Thymus (tissue), 11 donors: ENCODE measurements at regions not wholly inside any gene's neighbourhood (a gene's known extent, or its start where the extent isn't known, plus 50 kb on each side); places are given as distances from the start of the nearest gene placed in this dataset.
A peak's percentile ranks its signal among the peaks of the same experiment; 100 is the strongest.

ENCODE experiments used
- DNase-seq, 9 donors: peaks; one replicate each; pipeline ENCODE4 v3.0.0-alpha.2; 2013; ENCODE audit warnings: low spot score in 9 of 9, low read depth in 6 of 9, missing footprints in 1 of 9
- H3K27ac ChIP-seq, 2 donors: one replicate each; pipeline ENCODE4 v1.5.1; 2013; ENCODE audit warnings: control low read depth in 1 of 2, low read depth in 1 of 2, low read length in 1 of 2, mild to moderate bottlenecking in 1 of 2, moderate library complexity in 1 of 2
- H3K27me3 ChIP-seq, 2 donors: one replicate each; pipeline ENCODE4 v1.5.1; 2013; ENCODE audit warnings: low read length in 1 of 2; ENCODE audit not compliant: control insufficient read depth in 2 of 2, insufficient read depth in 1 of 2
- H3K36me3 ChIP-seq, 2 donors: one replicate each; pipeline ENCODE4 v1.5.1; 2013; ENCODE audit warnings: low read length in 1 of 2, mild to moderate bottlenecking in 1 of 2, moderate library complexity in 1 of 2; ENCODE audit not compliant: control insufficient read depth in 2 of 2, insufficient read depth in 2 of 2
- H3K4me1 ChIP-seq, 2 donors: one replicate each; pipeline ENCODE4 v1.5.1; 2013; ENCODE audit warnings: low read length in 2 of 2; ENCODE audit not compliant: control insufficient read depth in 2 of 2, insufficient read depth in 2 of 2
- H3K4me3 ChIP-seq, 2 donors: one replicate each; pipeline ENCODE4 v1.5.1; 2013; ENCODE audit warnings: low read length in 2 of 2, control low read depth in 1 of 2, mild to moderate bottlenecking in 1 of 2
- H3K9me3 ChIP-seq, 2 donors: one replicate each; pipeline ENCODE4 v1.5.1; 2013; ENCODE audit warnings: low read length in 1 of 2, mild to moderate bottlenecking in 1 of 2; ENCODE audit not compliant: control insufficient read depth in 2 of 2, insufficient read depth in 1 of 2
- WGBS: extraction: QIAGEN DNeasy Blood & Tissue Kit; methylation state at CpG from one replicate; pipeline ENCODE4 v1.1.7; 2013; 5-methylcytosine and 5-hydroxymethylcytosine counted together
- donor health status: healthy.

DNA sequence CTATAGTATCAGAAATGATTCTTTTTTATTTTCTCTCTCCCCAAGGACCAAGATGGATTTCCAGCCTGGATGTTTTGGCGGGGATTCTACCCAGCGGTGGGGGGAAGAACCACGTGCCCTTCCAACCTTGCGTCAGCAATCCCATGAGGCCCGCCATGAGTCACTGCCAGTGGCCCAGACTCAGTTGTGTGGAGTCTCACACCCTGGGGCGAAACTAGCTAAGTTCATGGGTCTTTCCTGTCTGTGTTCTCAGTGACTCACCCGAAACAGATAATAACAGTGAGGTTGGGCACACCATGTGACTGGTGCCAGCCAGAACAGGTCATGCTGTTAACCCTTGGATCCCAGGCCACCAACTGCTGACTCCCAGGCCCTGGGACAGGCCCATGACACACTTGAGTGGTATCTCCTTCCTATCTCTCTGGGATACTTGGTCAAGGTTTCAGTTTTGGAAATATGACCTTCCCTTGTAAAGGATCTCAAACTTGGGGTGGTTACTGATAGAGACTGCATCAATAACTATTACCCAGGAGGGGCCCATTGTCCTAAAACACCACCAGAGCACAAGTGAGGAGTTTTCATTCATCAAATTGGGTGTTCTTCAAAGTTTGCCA, 98.0 kb upstream of the DUSP10 start:
- DNase-seq = peak in 1 of 9 donors; percentile 26
- H3K27ac ChIP-seq = no peak overlapping the region
- 96% methylated on average over 7 of the region's 7 CpGs for WGBS

DNA sequence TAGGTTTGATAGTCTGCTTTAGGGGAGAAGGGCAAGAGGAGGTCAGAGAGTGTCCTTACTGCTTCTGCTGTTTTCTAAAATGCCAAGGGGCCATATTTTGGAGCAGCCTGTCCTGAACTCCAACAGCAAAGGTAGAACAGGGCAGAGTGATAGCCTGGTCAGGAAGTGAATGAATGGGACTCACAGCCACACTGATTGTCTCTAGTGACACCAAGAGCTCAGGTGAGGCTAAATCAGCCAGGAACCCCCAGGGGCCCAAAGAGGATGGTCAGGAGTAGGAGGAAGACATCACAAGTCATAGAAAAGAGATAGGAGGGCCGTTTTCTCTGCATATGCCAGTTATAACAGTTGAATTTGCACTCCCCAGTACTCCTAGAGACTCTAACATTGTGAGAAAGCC, 97.4 kb upstream of the DUSP10 start:
- Histone ChIP-seq H3K4me1 (peaks cover 0 to 10% of the 10 kb centered on the region in 2 donors), H3K27ac (no peak overlapping the region), H3K9me3 (no peaks in the 10 kb centered on the region), H3K36me3 (no peaks in the 10 kb centered on the region), H3K4me3 (no peak overlapping the region), H3K27me3 (no peaks in the 10 kb centered on the region)
- DNase-seq = no peak
- WGBS = 98% methylated on average over 1 of the region's 1 CpG

More for the DNA sequence above, 98.0 kb upstream of the DUSP10 start:
- Histone ChIP-seq H3K4me3 (no peak overlapping the region), H3K9me3 (no peaks in the 10 kb centered on the region), H3K27me3 (no peaks in the 10 kb centered on the region), H3K36me3 (no peaks in the 10 kb centered on the region), H3K4me1 (peaks cover 0 to 10% of the 10 kb centered on the region in 2 donors)

DNA sequence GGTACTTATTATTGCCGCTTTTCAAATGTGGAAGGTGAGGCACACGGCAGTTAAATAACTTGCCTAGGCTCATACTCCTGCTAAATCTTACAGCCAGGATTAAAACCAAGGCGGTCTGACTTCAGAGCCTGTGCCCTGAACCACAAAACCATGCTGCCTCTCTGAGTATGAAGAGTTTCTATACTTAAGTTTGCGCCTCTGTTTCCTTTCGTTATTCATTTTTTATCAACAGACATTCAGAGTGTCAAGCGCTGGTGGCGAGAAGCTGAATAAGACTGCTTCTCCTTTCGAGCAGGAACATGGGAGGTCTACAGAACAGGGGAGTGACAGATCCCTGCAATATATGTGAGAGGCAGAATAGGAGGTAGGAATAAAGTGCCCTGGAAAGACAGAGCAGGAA, 96.0 kb upstream of the DUSP10 start:
- H3K27ac ChIP-seq = peak overlapping the region in 1 of 2 donors; percentile 2
- DNase-seq = peak; percentile 12 to 84 (median 56)
- 12% methylated on average over 8 of the region's 8 CpGs for WGBS
- no peaks in the 10 kb centered on the region for H3K9me3 ChIP-seq
- no peaks in the 10 kb centered on the region for H3K36me3 ChIP-seq
- peaks cover 0 to 10% of the 10 kb centered on the region in 2 donors for H3K4me1 ChIP-seq
- H3K27me3 ChIP-seq = no peaks in the 10 kb centered on the region
- no peak overlapping the region for H3K4me3 ChIP-seq

GRCh38 chr1:221834698-221835513, 93.0 kb upstream of the DUSP10 start:
- Histone ChIP-seq H3K4me1 (peaks cover 0 to 10% of the 10 kb centered on the region in 2 donors), H3K36me3 (no peaks in the 10 kb centered on the region), H3K9me3 (no peaks in the 10 kb centered on the region), H3K27me3 (no peaks in the 10 kb centered on the region), H3K4me3 (no peak overlapping the region), H3K27ac (no peak overlapping the region)
- DNase-seq = no peak
- WGBS = 96% methylated on average over 3 of the region's 3 CpGs

GRCh38 chr1:221832617-221833016, 90.7 kb upstream of the DUSP10 start:
- 90% methylated on average over 2 of the region's 2 CpGs for WGBS
- Histone ChIP-seq H3K27ac (no peak overlapping the region), H3K4me1 (peaks cover 0 to 2% of the 10 kb centered on the region in 2 donors), H3K4me3 (no peak overlapping the region), H3K36me3 (no peaks in the 10 kb centered on the region), H3K9me3 (no peaks in the 10 kb centered on the region), H3K27me3 (no peaks in the 10 kb centered on the region)
- DNase-seq = no peak

DNA sequence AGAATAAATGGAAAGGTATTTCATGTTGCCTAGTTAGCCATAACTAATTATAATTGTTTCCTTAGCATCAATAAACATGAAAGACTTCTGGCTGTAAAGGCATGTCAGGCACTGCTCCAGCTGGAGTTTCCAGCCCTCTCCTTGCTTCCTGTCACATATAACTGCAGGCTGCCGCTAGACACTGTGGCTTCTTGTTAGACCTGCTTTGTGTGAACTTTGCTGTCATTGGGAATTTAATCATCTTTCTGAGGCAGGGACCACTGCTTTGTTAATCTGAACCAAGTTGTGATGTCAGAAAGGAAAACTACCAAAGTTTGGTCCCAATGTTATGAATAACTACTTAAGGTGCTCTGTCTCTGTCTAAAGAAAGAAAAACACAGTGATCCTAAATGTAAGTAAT, 90.3 kb upstream of the DUSP10 start:
- Histone ChIP-seq H3K4me3 (no peak overlapping the region), H3K4me1 (peaks cover 0 to 2% of the 10 kb centered on the region in 2 donors), H3K9me3 (no peaks in the 10 kb centered on the region), H3K27me3 (no peaks in the 10 kb centered on the region), H3K27ac (no peak overlapping the region), H3K36me3 (no peaks in the 10 kb centered on the region)
- no peak for DNase-seq
- WGBS = 94% methylated on average over 1 of the region's 1 CpG

GRCh38 chr1:221829327-221830015, 87.6 kb upstream of the DUSP10 start:
- H3K27ac ChIP-seq = no peak overlapping the region
- WGBS = 88% methylated on average over 5 of the region's 5 CpGs

GRCh38 chr1:221827307-221827642, 85.4 kb upstream of the DUSP10 start:
- H3K27ac ChIP-seq = no peak overlapping the region
- 100% methylated on average over 1 of the region's 1 CpG for WGBS
- DNase-seq = no peak

More at GRCh38 chr1:221829327-221830015, 87.6 kb upstream of the DUSP10 start:
- H3K27me3 ChIP-seq = no peaks in the 10 kb centered on the region
- no peak overlapping the region for H3K4me3 ChIP-seq
- DNase-seq = peak in 1 of 9 donors; percentile 31
- H3K4me1 ChIP-seq = peaks cover 0 to 7% of the 10 kb centered on the region in 2 donors
- H3K9me3 ChIP-seq = no peaks in the 10 kb centered on the region
- no peaks in the 10 kb centered on the region for H3K36me3 ChIP-seq

DNA sequence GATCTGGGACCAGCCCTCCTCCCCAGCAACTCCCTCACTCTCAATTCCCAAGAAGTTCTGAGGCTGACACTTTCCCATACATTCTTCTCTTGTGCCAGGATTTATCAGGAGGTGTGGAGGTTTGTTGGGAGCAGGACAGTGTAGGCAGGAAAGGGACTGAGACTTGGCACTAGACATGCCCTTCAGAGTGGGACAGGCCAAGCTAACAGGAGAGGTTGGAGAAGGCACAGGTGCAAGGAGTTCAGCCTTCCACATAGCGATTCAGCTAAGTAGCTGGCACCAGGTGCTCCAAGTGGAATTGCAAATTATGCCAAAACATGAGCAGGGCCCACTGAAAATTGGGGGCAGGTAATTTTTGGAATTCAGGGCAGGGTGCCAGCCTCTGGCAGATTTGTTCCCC, 83.0 kb upstream of the DUSP10 start:
- 100% methylated on average over 1 of the region's 1 CpG for WGBS
- DNase-seq = no peak
- Histone ChIP-seq H3K36me3 (no peaks in the 10 kb centered on the region), H3K9me3 (no peaks in the 10 kb centered on the region), H3K27me3 (no peaks in the 10 kb centered on the region), H3K27ac (no peak overlapping the region), H3K4me1 (peaks cover 0 to 7% of the 10 kb centered on the region in 2 donors), H3K4me3 (no peak overlapping the region)

More at GRCh38 chr1:221827307-221827642, 85.4 kb upstream of the DUSP10 start:
- Histone ChIP-seq H3K27me3 (no peaks in the 10 kb centered on the region), H3K4me3 (no peak overlapping the region), H3K4me1 (peaks cover 0 to 7% of the 10 kb centered on the region in 2 donors), H3K9me3 (no peaks in the 10 kb centered on the region), H3K36me3 (no peaks in the 10 kb centered on the region)
